Suppressor macrophage treated with lipopolysaccharide for 4 hours (primary cell): ENCODE measurements at regions not wholly inside any gene's neighbourhood (a gene's known extent, or its start where the extent isn't known, plus 50 kb on each side); places are given as distances from the start of the nearest gene placed in this dataset.
"Not testable (repeated sequence)": the region's sequence is repeated elsewhere in the genome, so short reads cannot be mapped to it uniquely, and the experiment has no call there.

Source experiments
- DNase-seq: peaks from one replicate; pipeline ENCODE4 v3.0.0-alpha.2; 2020

DNA sequence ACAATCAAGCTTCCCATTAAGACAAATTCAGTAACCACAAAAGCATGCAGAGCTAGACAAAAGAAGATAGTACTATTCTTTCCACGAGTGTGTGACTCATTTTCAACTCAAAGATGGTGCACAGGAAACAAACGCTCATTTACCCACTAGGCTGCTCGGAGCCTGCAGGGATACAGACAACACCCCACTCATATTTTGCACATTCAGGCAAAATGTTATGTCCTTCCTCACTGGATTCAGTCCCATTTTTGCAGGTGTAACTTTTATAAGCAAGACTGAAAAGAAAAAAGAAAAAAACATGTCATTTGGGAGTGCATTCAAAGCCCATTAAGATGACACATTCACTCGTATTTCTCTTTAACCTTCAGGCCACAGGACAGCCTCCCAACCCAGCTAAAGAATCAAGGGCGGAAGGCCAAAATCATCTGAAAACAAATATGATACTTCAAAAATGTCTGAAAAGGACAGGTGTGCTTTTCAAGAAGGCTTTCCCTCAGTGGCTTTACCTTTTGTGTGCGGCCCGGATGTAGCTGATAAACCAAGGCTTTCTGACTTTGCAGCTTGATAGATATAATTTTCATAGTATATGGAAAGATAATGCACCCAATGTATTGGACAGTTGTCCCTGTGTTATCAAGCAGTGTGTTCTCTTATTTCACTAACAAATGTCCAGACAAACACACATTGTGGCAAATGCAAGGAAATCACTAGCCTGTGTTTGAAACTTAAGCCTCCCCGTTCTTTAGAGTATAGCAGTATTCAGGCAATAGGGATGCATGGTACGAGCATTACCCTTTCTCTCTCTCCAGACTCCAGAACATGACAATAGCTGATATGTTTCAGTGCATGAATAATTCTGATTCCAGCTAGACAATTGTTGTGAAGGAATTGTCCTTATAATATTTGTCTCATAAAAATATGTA is 147.8 kb upstream of the KRR1 start:
- DNase-seq = peak; percentile 18

DNA sequence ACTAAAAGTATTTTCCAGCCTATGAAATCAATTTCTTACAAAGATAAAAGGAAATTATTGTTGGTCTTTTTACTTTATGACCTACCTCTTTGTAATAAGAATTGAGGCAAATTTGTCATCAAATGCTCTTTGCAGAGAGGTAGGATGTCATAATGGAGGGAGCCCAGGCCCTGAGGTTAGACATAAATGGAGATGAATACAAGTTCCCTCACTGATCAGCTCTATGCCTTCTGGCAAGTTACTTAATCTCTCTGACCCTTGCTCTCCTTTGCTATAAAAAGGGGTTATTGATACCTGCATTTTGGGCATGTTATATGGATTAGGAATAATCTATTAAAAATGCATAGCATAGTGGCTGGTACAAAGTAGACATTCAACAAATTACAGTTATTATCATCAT is 146.9 kb upstream of the KRR1 start:
- no peak for DNase-seq

- no peak for DNase-seq
Observed at GRCh38 chr12:75657831-75658230, 146.4 kb upstream of the KRR1 start.

- not testable (repeated sequence) for DNase-seq
Observed at GRCh38 chr12:75657354-75657753, 145.9 kb upstream of the KRR1 start.

DNA sequence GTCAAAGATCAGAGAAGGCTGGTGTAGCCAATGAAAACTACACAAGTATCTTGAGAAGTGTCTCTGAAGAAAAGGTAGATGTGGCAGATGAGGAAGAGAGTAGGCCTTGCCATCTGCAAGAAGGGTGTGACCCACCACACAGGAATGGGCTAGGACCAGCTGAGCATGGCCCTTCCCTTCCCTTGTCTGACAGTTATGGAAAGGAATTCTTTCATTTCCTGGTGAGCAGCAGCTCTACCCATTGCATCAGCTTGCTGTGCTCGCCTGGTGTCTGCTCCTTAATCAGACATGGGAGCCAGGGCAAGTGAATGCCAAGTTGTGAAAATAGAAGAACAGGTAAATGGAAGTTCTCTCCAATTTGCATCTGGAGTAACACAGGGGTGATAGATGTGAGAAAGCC is 145.2 kb upstream of the KRR1 start:
- DNase-seq = no peak

DNA sequence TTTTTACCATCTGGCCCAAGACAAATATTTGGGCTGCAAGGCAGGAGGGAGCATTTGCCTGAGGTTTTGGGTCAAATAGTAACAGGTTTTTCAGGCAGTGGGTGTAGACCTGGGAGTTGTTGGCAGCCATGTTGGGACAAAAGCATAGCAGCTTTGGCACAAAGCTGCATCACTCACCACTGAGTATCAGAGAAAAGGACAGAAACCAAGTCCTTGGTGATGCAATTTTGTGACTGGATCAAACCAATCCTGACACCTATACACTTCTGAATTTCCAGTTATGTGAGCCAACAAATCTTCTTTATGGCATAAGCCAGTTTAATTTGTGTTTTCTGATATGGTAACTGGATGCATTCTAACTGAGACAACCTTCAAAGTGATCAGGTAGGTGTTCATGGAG is 144.8 kb upstream of the KRR1 start:
- no peak for DNase-seq

GRCh38 chr12:75655315-75655806 is 144.0 kb upstream of the KRR1 start:
- DNase-seq = no peak

DNA sequence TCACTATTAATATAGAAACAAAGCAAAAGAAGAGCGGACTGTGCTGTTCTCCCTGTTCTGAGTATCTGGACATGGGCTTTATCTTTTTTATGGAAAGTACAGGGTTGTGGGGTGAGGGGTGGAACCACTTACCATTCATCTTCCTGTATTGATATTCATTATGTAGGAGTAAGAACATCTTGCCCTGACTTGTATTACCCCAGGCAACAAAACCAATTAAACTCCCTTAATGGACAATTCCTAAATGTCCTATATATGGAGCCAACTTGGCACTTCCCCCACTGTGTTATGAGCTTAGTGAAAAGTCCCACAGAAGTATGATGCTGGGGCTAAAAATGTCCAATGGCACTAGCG is 139.9 kb upstream of the KRR1 start:
- DNase-seq = no peak

GRCh38 chr12:75650595-75651341 is 139.4 kb upstream of the KRR1 start:
- no peak for DNase-seq

DNA sequence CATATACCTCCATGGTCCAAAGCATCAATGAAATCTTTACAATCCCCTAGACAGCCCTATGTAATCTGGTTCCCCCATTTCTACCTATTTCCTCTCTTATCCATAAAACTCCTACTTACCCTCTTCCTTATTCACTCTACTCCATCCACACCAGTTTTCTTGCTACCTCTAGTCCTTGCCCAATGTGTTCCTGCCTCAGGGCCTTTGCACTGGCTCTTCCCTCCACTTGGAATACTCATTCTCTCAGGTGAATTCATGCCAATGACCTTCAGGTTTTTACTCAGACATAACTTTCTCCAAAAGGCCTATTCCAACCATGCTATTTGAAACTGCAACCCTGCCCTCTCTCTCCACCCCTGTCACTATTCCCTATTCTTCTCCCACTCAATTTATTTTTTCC is 138.7 kb upstream of the KRR1 start:
- DNase-seq = no peak

GRCh38 chr12:75648856-75649255 is 137.4 kb upstream of the KRR1 start:
- no peak for DNase-seq

- DNase-seq = no peak
Observed at GRCh38 chr12:75646329-75647210, 135.2 kb upstream of the KRR1 start.

GRCh38 chr12:75644472-75645072 is 133.2 kb upstream of the KRR1 start:
- no peak for DNase-seq

GRCh38 chr12:75643119-75643518 is 131.7 kb upstream of the KRR1 start:
- not testable (repeated sequence) for DNase-seq

DNA sequence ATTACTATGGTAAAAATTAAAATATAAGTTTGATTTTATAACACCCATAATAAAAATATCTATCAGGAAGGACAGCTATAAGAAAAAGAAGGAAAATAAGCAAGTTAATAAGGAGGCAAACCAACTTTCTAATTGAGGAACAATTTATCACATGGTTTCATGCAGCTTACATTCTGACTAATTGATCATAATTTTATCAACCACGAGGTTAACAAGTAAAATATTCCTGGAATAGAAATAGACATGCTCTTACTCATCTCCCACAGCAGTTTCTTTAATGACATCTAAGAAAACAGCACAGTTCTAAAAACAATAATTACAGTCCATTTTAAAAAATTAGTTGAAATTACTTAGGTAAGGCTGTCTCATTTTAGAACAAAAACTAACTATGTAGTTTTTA is 130.8 kb upstream of the KRR1 start:
- peak; percentile 6 for DNase-seq

- DNase-seq = peak; percentile 48
Observed at GRCh38 chr12:75641031-75641780, 129.8 kb upstream of the KRR1 start.

DNA sequence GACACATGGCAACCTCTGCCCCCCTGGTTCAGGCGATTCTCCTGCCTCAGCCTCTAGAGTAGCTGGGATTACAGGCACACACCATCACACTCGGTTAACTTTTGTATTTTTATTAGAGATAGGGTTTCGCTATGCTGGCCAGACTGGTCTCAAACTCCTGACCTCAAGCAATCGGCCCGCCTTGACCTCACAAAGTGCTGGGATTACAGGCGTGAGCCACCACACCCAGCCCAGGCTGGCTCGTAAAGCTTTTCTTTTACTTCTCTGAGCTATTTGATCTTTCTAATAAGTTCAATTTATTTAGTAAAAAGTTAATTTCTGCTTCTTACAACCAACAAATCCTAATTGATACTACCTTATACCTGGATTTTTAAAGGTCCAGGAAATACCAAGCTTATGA is 127.4 kb upstream of the KRR1 start:
- no peak for DNase-seq

DNA sequence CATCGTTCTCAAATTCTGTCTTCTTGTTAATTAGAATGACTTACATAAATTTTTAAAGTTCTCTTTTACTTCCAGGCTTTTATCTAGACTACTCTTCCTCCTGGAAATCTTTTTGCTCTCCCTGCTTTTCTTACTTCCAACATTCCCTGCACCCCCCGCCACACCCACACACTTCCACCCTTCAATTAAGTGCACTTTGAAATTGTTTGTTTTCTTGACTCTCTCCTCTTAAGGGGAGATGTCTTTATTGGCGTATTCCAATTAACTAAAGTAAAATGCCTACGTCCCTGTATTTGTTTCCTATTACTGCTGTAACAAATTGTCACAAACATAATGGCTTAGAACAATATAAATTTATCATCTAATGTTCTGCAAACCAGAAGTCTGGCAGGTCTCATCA is 125.2 kb upstream of the KRR1 start:
- DNase-seq = no peak

- DNase-seq = peak; percentile 52
Observed at GRCh38 chr12:75635606-75636444, 124.4 kb upstream of the KRR1 start.

DNA sequence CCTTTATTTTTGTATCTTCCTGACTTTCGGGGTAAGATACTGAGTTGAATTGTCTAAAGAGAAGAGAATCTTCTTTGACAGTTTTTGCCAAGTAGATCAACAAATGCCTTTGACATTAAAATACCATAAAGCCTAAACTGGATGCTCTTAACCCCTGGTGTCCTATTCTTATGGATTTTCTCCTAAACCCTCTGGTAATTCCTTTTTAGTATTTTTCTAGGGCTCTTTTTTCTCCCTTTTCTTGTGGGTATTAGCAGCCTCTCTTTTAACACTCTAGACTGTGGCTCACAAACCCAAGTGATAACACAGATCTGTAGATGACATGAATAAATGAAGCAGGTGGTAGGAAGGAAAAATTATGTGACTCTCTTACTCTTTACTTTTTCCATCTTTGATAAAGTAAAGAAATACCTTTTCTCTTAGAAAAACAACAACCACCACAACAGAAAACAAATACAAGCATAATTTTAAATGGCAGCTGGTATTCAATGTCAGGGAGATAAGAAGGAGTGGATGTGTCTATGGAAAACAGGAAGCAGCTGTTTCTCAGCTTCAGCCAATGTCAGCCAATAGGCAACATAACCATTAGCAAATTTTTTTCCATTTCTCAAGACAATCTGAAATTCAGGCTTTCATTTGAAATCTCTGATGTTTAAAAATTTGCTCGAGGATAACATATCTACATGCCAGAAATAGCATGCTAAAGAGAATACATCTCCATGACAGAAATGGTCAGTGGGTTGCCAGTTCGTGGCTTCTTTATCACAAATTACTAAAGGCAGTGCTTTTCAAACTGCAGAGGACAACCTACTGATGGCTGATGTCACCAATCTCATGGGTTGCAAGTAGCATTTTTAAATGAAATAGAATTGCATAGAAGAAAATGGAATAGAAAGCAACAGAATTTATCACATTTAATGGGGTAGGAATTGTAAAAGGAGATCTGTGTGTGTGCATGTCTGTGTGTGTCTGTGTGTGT is 123.1 kb upstream of the KRR1 start:
- no peak for DNase-seq
